ENCODE measurements at regions not wholly inside any gene's neighbourhood (a gene's known extent, or its start where the extent isn't known, plus 50 kb on each side); places are given as distances from the start of the nearest gene placed in this dataset.

GRCh38 chr12:95408201-95408600 lies 65.8 kb upstream of the METAP2 start:
- no peak for TF ChIP-seq CTCF (IDR thresholded peaks at IDR 0.05)
- TF ChIP-seq POLR2A (IDR thresholded peaks at IDR 0.05), result no peak

All from right lobe of liver (tissue), 4 donors.